ENCODE measurements at regions not wholly inside any gene's neighbourhood (a gene's known extent, or its start where the extent isn't known, plus 50 kb on each side); places are given as distances from the start of the nearest gene placed in this dataset.
"Not testable (repeated sequence)": the region's sequence is repeated elsewhere in the genome, so short reads cannot be mapped to it uniquely, and the experiment has no call there.

GRCh38 chr5:118290204-118290603 is 698.1 kb downstream of the DTWD2 start:
- DNase-seq (ENCODE audit: low read depth, low spot score), result no peak

GRCh38 chr5:118284230-118284629 is 704.1 kb downstream of the DTWD2 start:
- DNase-seq (ENCODE audit: low read depth, low spot score), result not testable (repeated sequence)

GRCh38 chr5:118282480-118283038 is 705.8 kb downstream of the DTWD2 start:
- not testable (repeated sequence) for DNase-seq (ENCODE audit: low read depth, low spot score)

- no peak for DNase-seq (ENCODE audit: low read depth, low spot score)
Measured at GRCh38 chr5:118279540-118280294, 708.6 kb downstream of the DTWD2 start.

GRCh38 chr5:118270526-118270925 is 717.8 kb downstream of the DTWD2 start:
- no peak for DNase-seq (ENCODE audit: low read depth, low spot score)

GRCh38 chr5:118258223-118258622 is 730.1 kb downstream of the DTWD2 start:
- no peak for DNase-seq (ENCODE audit: low read depth, low spot score)

- no peak for DNase-seq (ENCODE audit: low read depth, low spot score)
Measured at GRCh38 chr5:118257066-118257465, 731.3 kb downstream of the DTWD2 start.

GRCh38 chr5:118253225-118254061 is 734.9 kb downstream of the DTWD2 start:
- DNase-seq (ENCODE audit: low read depth, low spot score), result no peak

GRCh38 chr5:118249386-118249785 is 739.0 kb downstream of the DTWD2 start:
- no peak for DNase-seq (ENCODE audit: low read depth, low spot score)

GRCh38 chr5:118247458-118247857 is 740.9 kb downstream of the DTWD2 start:
- DNase-seq (ENCODE audit: low read depth, low spot score), result no peak

GRCh38 chr5:118243613-118244012 is 744.7 kb downstream of the DTWD2 start:
- no peak for DNase-seq (ENCODE audit: low read depth, low spot score)

- DNase-seq (ENCODE audit: low read depth, low spot score), result no peak
Measured at GRCh38 chr5:118243068-118243467, 745.3 kb downstream of the DTWD2 start.

- DNase-seq (ENCODE audit: low read depth, low spot score), result no peak
Measured at GRCh38 chr5:118236108-118236849, 752.1 kb downstream of the DTWD2 start.

- DNase-seq (ENCODE audit: low read depth, low spot score), result no peak
Measured at GRCh38 chr5:118233606-118234005, 754.7 kb downstream of the DTWD2 start.

GRCh38 chr5:118228489-118228888 is 759.9 kb downstream of the DTWD2 start:
- no peak for DNase-seq (ENCODE audit: low read depth, low spot score)

GRCh38 chr5:118224546-118224945 is 763.8 kb downstream of the DTWD2 start:
- no peak for DNase-seq (ENCODE audit: low read depth, low spot score)

- no peak for DNase-seq (ENCODE audit: low read depth, low spot score)
Measured at GRCh38 chr5:118220556-118221195, 767.7 kb downstream of the DTWD2 start.

- DNase-seq (ENCODE audit: low read depth, low spot score), result no peak
Measured at GRCh38 chr5:118211606-118212005, 776.7 kb downstream of the DTWD2 start.

- no peak for DNase-seq (ENCODE audit: low read depth, low spot score)
Measured at GRCh38 chr5:118208031-118208453, 780.3 kb downstream of the DTWD2 start.

GRCh38 chr5:118199801-118200200 is 788.5 kb downstream of the DTWD2 start:
- DNase-seq (ENCODE audit: low read depth, low spot score), result no peak

GRCh38 chr5:118196229-118196628 is 792.1 kb downstream of the DTWD2 start:
- DNase-seq (ENCODE audit: low read depth, low spot score), result no peak

All from activated CD4-positive, CD25-positive, alpha-beta regulatory T cell treated with anti-CD3 and anti-CD28 coated beads, Interleukin-2, amount 50 U/mL, for 16 hours (primary cell).